GM21367 (cell line): ENCODE measurements at regions not wholly inside any gene's neighbourhood (a gene's known extent, or its start where the extent isn't known, plus 50 kb on each side); places are given as distances from the start of the nearest gene placed in this dataset.

Source experiments
- ATAC-seq: cut with Tn5 transposase; IDR thresholded peaks from one replicate; pipeline ENCODE4 v1.9.1; 2021; ENCODE audit not compliant: unreplicated experiment

DNA sequence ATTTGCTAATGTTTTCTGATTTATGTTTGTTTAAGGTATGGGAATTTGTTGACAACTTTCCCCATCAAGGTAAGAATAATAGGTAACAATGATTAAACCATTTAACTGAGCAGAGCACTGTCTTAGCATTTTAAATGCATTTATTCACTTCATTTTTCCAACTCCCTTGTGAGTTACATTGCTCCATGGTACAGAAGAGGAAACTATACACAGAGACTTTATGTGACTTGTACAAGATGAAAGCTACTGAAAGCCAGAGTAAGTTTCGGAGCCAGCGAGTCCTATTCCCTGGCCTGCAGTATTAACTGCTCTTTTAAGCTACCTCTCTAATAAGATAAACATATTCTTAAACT is 708.8 kb downstream of the HDGFL1 start:
- no peak for ATAC-seq

DNA sequence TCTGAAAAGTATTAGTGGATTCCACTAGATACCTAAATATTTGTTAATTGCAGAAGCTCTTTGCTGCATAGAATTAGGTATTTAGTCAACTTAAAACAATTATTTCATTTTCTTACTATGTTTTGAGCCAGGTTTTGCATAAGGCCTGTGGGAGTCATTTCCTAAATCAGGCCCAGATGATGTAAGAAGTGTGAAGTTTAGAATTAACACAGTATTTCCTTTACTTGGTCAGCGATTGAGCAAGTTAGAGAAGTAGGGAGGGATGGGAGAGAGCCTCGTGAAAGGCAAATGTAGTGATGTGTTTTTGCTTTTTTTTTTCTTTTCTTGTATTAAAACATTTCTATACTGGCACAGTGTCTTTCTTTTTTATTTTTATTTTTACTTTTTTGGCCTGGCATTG is 711.1 kb downstream of the HDGFL1 start:
- ATAC-seq = no peak

DNA sequence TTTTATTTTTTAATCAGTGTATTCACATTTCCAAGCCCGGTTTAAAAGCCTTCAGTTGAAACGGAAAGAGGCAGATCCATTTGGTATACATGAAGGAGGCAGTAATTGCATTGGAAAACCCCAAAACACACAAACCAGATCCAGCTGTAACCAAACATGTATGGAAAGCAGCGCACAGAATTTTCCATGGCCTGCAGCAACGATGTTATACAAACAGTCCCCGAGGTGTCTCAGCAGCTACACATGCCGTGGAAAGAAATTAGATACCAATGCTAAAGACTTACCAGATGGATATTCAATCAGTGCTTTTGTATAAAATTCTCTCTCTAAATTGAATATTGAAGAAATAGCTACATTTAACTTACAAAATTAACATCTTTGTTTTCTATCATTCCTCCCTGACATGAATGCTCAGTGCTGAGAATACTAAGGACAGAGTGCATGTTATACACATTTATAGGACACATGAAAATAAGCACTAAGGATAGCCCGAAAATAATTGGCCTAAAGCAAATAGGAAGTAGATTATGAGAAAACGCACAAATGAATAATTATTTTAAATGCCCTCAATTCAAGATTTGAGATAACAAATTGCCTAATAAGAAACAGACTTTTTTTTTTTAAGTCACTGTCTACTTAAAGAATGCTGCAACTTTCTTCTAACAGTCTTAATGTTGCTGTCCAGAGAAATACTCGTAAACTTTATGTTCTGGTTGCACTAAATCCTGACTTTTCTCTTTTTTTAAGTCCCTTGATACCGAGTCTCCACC is 713.1 kb downstream of the HDGFL1 start:
- ATAC-seq = no peak

DNA sequence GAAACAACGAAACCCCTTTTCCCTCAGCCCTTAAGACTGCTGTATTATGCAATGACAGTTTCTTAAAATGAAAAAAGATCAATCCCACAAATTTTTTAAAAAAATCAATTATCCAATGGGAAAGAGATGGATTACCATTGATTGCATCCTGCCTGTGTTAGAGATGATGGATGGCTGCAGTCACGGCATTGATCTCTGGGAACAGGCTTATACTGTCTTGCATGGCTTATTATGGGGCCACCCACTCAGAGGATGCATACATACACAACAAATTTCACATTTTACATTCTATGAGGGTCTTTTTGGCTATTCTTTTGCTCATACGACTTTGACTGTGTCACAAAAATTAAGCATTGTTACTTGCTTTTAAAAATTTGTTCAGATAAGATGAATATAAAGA is 724.3 kb downstream of the HDGFL1 start:
- no peak for ATAC-seq

DNA sequence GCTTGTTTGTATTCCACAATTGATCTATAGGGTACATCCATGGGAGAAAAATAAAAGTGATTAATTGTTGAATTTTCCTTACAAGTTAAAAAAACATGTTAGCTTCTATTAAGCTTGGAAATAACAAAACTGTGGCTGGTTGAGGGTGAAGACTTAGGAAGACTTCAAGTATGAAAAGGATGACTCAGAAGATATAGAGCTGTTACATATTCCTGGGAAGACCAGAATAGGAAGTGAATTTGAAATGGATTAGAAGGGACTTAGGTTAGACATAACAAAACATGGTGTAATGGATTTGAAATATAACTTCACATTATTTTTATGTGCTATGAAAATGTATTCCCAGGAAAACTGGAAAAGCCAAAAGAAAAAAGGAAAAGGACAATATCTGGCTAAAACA is 732.2 kb downstream of the HDGFL1 start:
- ATAC-seq = no peak

DNA sequence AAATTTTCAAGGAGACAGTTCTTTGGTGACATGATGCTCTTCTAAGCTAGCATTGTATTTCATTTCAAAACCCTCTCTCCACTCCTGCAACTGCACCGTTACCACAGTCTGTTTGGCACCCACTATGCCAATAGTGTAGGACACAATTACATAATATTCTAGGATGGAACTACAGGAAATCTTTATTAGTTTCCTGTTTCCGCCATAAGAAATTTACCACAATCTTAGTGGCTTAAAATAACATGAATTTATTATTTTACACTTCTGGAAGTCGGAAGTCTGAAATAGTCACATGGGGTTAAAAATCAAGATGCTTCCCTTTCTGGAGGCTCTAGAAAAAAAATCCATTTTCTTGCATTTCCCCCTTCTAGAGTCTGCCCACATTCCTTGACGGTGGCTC is 733.1 kb downstream of the HDGFL1 start:
- ATAC-seq = no peak

DNA sequence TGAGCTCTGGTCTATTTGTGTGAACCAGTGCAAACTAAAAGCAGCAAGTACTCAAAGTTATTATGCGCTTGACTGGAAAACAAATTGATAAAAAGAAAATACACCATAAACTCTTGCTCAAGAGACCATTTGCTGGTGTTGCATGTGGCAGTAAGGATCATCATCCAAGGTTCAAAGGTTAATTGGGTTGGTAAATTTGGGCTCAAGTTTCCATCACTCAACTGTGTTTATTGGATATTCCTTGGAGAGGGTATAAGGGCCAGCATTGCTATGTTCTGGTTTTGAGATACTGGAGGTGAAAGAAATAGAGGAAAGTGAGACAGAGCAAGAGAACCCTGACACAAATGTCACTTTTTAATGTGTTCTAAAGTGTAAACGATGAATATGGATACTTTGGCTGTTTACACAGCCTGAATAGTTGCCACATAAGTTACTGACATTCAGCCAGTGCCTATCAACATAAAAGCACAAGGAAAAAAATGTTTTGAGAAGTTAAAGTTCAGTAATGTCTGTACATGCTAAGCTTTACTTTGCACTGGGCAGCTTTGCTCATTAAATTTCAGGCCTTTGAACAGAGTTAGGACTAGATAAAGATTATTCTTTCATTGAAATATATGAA is 736.1 kb downstream of the HDGFL1 start:
- no peak for ATAC-seq

DNA sequence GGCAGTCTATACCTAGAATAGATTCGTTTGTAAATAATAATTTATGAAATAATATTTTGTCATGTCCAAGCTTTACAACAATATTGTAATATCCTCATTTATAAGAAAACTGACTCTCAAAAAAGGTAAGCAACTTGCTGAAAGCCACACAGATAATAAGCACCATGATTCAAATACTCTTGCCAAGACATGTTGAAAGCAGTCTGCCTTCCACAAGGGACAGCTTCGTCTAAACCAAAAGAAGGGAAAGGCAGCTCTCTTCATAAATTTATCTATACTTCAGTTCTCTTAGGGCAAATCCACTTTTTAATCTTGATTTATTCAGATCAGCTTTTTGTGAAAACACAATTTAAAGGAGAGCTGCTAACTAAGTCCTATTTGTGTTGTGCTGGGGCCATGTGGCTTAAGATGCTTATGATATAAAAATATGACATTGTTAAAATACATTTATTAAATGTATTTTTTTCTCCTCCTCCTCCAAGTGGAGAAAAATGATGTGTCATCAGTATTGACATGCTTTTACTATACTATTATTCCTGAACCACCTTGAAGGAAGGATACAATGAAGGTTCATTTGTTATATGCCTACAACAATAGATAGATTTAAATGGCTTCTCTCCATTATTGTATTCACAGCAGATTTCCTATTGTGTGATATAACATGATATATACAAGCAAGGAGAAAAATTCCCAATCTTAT is 737.0 kb downstream of the HDGFL1 start:
- ATAC-seq = no peak

DNA sequence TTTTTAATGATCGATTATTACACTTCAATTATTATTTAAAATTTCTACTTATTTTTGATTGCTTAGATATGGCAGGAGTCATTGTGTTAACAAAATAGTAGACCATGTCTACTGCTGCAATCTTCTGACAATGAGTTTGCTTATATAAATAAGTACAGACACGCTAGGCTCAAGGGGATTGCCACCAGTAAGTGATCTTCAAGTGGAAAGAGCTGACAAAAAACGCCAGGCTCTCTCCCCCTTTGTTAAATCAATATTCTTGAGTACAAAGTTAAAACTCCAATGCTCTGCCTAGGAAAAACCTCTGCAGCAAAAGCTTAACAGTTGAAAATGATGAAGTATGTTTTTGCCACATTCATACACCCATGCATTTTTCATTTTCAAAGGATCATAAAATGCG is 738.1 kb downstream of the HDGFL1 start:
- no peak for ATAC-seq

DNA sequence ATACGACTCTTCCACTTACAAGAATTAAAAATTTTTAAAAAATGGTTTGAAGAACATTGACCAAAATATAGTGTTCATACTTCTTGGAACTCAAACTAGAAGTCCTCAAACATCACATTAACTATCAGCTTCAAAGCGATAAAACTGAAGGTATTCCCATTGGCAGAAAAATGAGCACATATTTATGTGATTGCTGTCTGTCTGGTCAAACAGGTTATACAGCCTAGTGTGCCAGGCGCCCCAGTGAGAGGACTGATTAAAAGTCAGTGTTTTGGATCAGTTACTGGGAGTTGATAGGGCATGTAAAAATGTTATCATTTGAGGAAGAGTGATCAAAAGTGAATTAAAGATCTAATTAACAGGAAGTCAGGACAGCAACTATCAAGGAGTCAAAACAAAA is 738.8 kb downstream of the HDGFL1 start:
- ATAC-seq = no peak

DNA sequence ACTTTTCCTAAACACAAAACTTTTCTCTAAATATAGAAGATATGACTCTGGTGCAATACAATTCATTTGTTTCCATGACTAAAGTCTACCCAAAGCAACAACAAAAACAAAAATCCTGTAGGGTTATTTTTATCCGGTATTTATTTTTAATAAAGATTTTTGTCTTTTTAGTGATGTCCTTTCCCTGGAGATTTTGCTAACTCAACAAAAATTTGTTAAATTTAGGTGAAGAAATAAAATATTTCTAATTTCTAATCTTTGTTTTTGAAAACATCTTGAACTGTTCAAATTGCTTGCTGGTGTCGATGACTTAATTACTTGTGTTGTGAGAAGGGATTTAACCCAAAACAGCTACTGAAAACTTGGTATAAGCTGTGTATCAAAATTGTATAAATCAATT is 741.8 kb downstream of the HDGFL1 start:
- ATAC-seq = no peak

DNA sequence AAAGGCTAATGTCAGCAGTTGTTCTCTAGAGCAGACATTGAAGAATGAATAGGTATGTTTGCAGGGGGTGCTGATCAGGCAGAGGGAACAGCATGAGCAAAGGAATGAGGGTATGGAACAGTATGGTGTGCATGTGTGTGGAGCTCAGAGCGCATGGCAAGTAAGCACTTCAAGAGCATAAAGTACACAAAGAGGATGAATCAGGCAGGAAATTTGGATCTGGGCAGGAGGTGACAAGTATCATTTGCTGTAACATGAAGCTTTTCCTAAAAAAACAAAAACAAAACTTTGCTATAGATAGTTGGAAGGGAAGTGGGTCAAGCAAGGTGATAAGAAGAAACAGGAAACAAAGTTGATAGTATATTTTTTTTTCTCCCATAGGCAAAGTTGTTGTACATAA is 746.8 kb downstream of the HDGFL1 start:
- no peak for ATAC-seq

DNA sequence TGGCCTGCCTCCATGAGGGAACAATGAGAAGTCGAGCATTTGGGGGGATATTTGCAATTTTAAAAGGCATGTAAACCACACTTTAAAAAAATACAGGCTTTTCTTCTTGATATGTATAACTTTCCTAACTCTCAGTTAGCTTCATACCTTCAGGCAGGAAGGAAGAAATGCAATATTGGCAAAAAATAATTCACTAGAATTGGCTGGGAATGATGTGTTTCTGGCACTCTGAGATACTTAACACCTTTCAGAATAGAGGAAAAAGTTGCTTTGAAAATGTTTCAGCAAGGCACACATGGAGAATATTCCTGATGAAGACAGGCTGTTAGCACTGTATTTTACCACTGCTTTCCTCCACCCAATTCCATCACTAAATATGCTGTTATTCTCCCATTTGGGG is 747.6 kb downstream of the HDGFL1 start:
- no peak for ATAC-seq

DNA sequence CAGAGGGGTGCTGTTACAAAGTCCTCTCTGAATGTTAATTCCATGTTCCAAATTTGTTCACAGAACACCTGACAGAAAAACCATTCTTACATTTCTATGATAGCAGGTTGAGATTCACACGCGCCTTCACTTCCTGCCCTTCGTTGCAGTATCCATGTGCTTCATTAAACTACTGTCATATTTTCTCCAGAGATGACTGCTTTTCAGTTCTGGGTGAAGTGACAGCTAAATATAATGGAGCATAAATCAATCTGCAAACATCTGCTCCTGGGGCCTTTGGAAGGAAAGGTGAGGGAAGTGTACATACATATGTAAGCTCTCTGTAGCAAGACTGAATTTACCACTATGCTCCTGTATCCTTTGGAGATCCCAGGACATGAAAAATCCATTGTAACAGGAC is 750.2 kb downstream of the HDGFL1 start:
- ATAC-seq = no peak

DNA sequence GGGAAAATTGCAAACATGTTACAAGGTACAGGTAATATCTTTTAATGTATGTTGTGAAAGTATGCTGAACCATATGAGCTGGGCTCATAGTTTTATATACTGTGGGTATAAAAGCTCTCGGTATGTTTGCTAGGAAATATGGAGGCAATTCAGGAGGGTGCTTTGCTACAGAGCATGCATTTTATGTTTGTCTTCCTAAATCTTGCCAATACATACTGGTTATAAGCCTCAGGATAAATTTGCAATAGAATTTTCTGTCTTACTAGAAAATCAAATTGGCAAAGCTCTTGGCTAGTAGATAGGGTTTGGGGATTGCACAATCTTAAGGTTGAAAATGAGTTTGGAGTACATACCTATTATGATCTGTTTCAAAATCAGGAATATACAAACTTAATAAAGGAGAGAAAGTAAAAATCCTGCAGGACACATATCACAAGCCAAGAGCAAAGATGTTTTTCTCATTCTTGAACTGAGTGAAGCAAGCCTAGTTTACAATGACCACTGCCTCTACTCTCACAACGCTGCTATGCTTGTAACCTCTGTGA is 751.2 kb downstream of the HDGFL1 start:
- ATAC-seq = no peak

DNA sequence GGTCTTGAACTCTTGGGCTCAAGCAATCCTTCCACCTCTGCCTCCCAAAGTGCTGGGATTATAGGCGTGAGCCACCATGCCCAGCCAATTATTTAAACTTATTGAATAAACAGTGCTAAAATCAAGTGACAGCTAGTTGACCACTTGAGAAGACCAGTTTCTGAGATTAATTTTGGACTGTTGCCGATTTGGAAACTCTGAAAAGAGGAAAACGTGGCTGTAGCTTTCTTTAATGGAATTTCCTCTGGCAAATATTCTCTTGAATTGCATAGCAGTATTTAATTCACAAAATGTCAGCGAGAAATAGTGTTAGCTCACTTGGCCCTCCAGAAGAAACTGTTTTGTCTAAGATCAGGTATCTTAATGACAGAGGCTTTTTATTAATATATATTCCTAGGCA is 754.5 kb downstream of the HDGFL1 start:
- ATAC-seq = no peak

DNA sequence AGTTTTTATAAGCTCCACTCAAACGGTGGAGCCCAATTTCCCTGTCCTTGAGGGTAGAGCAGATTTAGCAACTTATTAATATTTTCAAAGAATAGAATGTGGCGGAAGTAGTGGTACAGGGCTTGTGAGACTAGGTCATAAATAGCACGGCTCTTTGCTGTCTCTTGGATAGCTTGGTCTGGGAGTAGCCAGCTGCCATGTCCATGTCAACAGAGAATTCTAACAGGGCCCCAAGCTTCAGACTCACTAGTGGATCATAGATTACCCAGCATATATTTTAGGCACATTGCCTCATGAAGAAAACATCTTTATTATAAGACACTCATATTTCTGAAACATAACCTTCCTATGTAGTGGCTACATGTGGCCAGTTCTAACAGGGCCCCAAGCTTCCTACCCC is 755.7 kb downstream of the HDGFL1 start:
- ATAC-seq = no peak

DNA sequence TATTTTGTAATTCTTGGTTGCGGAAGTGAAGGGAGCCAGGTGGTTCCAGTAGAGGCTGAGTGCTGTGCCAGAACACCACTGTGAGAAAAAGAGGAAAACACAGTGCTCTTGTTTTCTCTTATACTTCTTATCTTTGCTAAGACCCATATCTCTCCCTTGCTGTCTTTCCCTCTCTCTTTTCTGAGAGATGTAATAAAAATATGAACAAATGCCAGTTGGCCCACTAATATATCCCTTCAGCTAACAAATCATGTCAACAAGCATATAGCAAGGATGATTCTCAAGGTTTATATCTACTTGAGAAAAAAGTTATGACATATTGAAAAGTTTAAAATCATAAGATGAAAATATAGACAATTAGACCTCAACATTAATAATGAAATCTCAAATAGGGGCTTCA is 758.3 kb downstream of the HDGFL1 start:
- no peak for ATAC-seq

DNA sequence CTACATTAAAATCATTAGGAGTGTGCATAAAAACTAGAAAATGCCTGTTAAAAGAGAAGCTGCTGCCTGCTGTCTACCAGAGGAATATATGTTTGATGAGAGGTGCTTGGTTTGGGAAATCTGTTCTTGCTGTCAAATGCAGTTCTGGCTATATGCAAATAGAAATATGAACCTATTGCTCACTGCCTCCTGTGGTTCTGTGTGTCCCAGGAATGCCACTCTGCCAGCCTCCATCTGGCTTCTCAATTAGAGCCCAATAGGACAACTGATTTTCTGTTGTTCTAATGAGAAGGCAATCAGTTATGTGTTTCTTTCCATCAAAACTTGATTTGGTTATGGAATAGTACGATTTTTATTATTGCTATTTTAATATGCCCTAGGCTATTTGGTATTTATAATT is 759.7 kb downstream of the HDGFL1 start:
- no peak for ATAC-seq

DNA sequence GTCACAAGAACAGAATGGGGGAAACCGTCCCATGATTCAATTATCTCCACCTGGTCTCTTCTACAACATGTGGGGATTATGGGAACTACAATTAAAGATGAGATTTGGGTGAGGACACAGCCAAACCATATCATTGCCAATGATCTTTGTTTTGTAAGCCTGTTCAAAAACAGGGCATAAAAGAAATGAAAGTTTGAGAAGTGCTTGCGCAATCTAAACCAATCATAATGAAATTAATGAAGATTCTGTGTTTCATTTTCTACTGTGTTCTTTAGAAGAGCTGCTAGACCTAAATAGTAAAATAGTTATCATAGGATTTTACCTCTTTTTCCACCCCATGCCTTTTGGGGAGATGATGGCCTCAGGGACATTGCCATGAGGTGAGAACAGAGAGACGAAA is 761.3 kb downstream of the HDGFL1 start:
- no peak for ATAC-seq

DNA sequence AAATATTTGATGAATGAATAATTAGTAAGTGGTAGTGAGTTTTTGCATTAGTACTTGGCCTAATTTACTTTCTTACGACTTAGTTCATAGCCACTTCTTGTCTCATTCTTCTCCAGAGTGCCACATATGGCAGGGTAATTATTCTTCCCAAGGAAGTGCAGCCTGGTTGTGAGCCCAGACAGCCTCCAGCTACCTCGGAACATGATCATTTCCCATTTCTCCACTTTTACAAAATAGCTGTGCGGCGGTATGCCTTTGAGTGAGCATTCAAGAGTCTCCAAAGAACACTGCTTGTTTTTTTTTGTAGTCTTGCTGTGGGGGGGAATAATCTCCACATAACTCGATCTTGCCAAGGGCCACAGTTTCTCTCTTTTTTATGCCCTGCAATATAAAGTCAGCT is 765.0 kb downstream of the HDGFL1 start:
- no peak for ATAC-seq

DNA sequence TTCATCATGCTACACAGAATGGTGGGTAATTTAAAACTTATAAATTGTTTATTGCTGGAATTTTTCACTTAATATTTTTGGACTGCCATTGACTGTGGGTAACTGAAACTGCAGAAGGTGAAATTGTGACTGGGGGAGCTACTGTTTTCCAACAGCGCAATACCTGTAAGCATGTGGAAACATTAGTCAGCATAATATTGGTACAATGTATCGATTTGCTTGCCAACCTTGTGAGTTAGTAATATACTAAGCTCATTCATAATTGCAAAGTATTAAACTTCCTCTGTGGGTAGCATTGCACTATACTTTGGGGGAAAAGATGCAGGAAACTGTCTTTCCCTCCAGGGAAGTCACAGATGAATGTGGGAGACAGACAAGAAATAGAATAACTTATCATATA is 766.5 kb downstream of the HDGFL1 start:
- no peak for ATAC-seq
